ENCODE measurements at regions not wholly inside any gene's neighbourhood (a gene's known extent, or its start where the extent isn't known, plus 50 kb on each side); places are given as distances from the start of the nearest gene placed in this dataset.

- H4K20me1 ChIP-seq (ENCODE audit: insufficient read depth) = no peaks in the 10 kb centered on the region
- H3K4me3 ChIP-seq (replicated peaks in 1 of 2; ENCODE audit: low read depth in 1 of 2, low read length in 2 of 2) = no peak overlapping the region
- intact Hi-C loops (cut with micrococcal nuclease) = no loop called here
- ATAC-seq (no peak), DNase-seq (ENCODE audit: low read depth, low spot score) (no peak)
- H3K27ac ChIP-seq (ENCODE audit: low read depth, low read length) = no peak overlapping the region
- no peaks in the 10 kb centered on the region for H3K27me3 ChIP-seq (ENCODE audit: insufficient read depth, low read length)
- H3K9me3 ChIP-seq (ENCODE audit: control insufficient read depth in 1 of 2, insufficient read depth in 1 of 2, low read depth in 1 of 2, low read length in 2 of 2) = no peaks in the 10 kb centered on the region
- no peaks in the 10 kb centered on the region for H3K9me2 ChIP-seq (ENCODE audit: insufficient read depth)
- BruUV-seq (replicated peaks) = no TSS peak
- H3K36me3 ChIP-seq (ENCODE audit: control insufficient read depth in 1 of 2, insufficient read depth in 2 of 2, low read length in 2 of 2) = no peaks in the 10 kb centered on the region
- H3K4me1 ChIP-seq (ENCODE audit: control insufficient read depth in 1 of 2, insufficient read depth in 2 of 2, low read length in 2 of 2) = no peaks in the 10 kb centered on the region
- no peak overlapping the region for H3K9ac ChIP-seq (ENCODE audit: low read length)
- no peak overlapping the region for H3K4me2 ChIP-seq (ENCODE audit: low read length)
- CTCF ChIA-PET = no interaction called here
- POLR2A ChIA-PET = no interaction called here
- H2AFZ ChIP-seq (ENCODE audit: low read depth, low read length, poor library complexity, severe bottlenecking) = no peak overlapping the region
- H3K79me2 ChIP-seq (ENCODE audit: insufficient read depth, low read length) = no peaks in the 10 kb centered on the region
- TF ChIP-seq CTCF (IDR thresholded peaks at IDR 0.05 in 2 of 3, conservative IDR thresholded peaks at IDR 0.05 in 1 of 3; ENCODE audit: borderline replicate concordance in 1 of 3, insufficient read depth in 1 of 3, low read depth in 2 of 3, low read length in 2 of 3) = no peak
- no peak for TF ChIP-seq EGR1 (IDR thresholded peaks at IDR 0.05; ENCODE audit: low read depth)
- no peak for TF ChIP-seq ZFX (IDR thresholded peaks at IDR 0.05)
- TF ChIP-seq SP1 (IDR thresholded peaks at IDR 0.05; ENCODE audit: low read depth) = no peak
- RAD21 ChIA-PET (ENCODE audit: low non-redundant PET in 1 of 2, low total read pairs in 2 of 2, uncharacterized antibody in 2 of 2, unreplicated experiment in 2 of 2) = no interaction called here
Observed at GRCh38 chr12:19957308-19958125, 410.8 kb upstream of the PDE3A start.

DNA sequence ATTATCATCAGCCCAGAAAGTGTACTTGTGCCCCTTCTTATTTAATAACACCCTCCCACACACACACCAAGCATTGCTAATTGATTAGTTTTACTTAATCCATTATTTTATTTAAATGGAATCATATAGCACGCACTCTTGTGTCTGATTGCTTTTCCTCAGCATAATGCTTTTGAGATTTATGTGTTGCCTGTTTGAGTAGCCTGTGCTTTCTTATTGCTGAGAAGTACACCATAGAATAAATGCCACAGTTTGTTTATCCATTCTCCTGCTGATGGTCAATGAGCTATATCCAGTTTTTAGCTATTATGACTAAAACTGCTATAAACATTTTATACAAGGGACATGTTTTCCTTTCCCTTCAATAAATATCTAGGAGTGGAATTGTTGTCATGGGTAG, 409.9 kb upstream of the PDE3A start:
- H4K20me1 ChIP-seq (ENCODE audit: insufficient read depth) = no peaks in the 10 kb centered on the region
- ATAC-seq (no peak), DNase-seq (ENCODE audit: low read depth, low spot score) (no peak)
- no peaks in the 10 kb centered on the region for H3K27me3 ChIP-seq (ENCODE audit: insufficient read depth, low read length)
- H3K27ac ChIP-seq (ENCODE audit: low read depth, low read length) = no peak overlapping the region
- H3K4me3 ChIP-seq (replicated peaks in 1 of 2; ENCODE audit: low read depth in 1 of 2, low read length in 2 of 2) = no peak overlapping the region
- CTCF ChIA-PET = no interaction called here
- H3K9me3 ChIP-seq (ENCODE audit: control insufficient read depth in 1 of 2, insufficient read depth in 1 of 2, low read depth in 1 of 2, low read length in 2 of 2) = no peaks in the 10 kb centered on the region
- POLR2A ChIA-PET = no interaction called here
- H3K4me1 ChIP-seq (ENCODE audit: control insufficient read depth in 1 of 2, insufficient read depth in 2 of 2, low read length in 2 of 2) = no peaks in the 10 kb centered on the region
- H3K36me3 ChIP-seq (ENCODE audit: control insufficient read depth in 1 of 2, insufficient read depth in 2 of 2, low read length in 2 of 2) = no peaks in the 10 kb centered on the region
- no peak overlapping the region for H2AFZ ChIP-seq (ENCODE audit: low read depth, low read length, poor library complexity, severe bottlenecking)
- RAD21 ChIA-PET (ENCODE audit: low non-redundant PET in 1 of 2, low total read pairs in 2 of 2, uncharacterized antibody in 2 of 2, unreplicated experiment in 2 of 2) = no interaction called here
- no TSS peak for BruUV-seq (replicated peaks)
- H3K4me2 ChIP-seq (ENCODE audit: low read length) = no peak overlapping the region
- no peak overlapping the region for H3K9ac ChIP-seq (ENCODE audit: low read length)
- no peaks in the 10 kb centered on the region for H3K9me2 ChIP-seq (ENCODE audit: insufficient read depth)
- intact Hi-C loops (cut with micrococcal nuclease) = no loop called here
- H3K79me2 ChIP-seq (ENCODE audit: insufficient read depth, low read length) = no peaks in the 10 kb centered on the region
- TF ChIP-seq, protein P1, sequence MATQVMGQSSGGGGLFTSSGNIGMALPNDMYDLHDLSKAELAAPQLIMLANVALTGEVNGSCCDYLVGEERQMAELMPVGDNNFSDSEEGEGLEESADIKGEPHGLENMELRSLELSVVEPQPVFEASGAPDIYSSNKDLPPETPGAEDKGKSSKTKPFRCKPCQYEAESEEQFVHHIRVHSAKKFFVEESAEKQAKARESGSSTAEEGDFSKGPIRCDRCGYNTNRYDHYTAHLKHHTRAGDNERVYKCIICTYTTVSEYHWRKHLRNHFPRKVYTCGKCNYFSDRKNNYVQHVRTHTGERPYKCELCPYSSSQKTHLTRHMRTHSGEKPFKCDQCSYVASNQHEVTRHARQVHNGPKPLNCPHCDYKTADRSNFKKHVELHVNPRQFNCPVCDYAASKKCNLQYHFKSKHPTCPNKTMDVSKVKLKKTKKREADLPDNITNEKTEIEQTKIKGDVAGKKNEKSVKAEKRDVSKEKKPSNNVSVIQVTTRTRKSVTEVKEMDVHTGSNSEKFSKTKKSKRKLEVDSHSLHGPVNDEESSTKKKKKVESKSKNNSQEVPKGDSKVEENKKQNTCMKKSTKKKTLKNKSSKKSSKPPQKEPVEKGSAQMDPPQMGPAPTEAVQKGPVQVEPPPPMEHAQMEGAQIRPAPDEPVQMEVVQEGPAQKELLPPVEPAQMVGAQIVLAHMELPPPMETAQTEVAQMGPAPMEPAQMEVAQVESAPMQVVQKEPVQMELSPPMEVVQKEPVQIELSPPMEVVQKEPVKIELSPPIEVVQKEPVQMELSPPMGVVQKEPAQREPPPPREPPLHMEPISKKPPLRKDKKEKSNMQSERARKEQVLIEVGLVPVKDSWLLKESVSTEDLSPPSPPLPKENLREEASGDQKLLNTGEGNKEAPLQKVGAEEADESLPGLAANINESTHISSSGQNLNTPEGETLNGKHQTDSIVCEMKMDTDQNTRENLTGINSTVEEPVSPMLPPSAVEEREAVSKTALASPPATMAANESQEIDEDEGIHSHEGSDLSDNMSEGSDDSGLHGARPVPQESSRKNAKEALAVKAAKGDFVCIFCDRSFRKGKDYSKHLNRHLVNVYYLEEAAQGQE (IDR thresholded peaks at IDR 0.05; ENCODE audit: low read depth) = no peak
- TF ChIP-seq, protein P2, sequence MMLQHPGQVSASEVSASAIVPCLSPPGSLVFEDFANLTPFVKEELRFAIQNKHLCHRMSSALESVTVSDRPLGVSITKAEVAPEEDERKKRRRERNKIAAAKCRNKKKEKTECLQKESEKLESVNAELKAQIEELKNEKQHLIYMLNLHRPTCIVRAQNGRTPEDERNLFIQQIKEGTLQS (IDR thresholded peaks at IDR 0.05) = no peak
- no peak for TF ChIP-seq SIN3A (IDR thresholded peaks at IDR 0.05; ENCODE audit: low read depth)
- no peak for TF ChIP-seq CTCF (IDR thresholded peaks at IDR 0.05 in 2 of 3, conservative IDR thresholded peaks at IDR 0.05 in 1 of 3; ENCODE audit: borderline replicate concordance in 1 of 3, insufficient read depth in 1 of 3, low read depth in 2 of 3, low read length in 2 of 3)
- TF ChIP-seq POLR2AphosphoS5 (IDR thresholded peaks at IDR 0.05; ENCODE audit: low read depth, low read length) = no peak
- TF ChIP-seq SRF (IDR thresholded peaks at IDR 0.05; ENCODE audit: low read depth) = no peak
- no peak for TF ChIP-seq RAD21 (IDR thresholded peaks at IDR 0.05; ENCODE audit: low read depth)
- TF ChIP-seq SP1 (IDR thresholded peaks at IDR 0.05; ENCODE audit: low read depth) = no peak
- TF ChIP-seq YY1 (IDR thresholded peaks at IDR 0.05; ENCODE audit: extremely low read depth, insufficient replicate concordance, low read depth, low read length) = no peak
